KOPT-K1 (cell line): ENCODE measurements at regions not wholly inside any gene's neighbourhood (a gene's known extent, or its start where the extent isn't known, plus 50 kb on each side); places are given as distances from the start of the nearest gene placed in this dataset.
"Not testable (repeated sequence)": the region's sequence is repeated elsewhere in the genome, so short reads cannot be mapped to it uniquely, and the experiment has no call there.

ENCODE experiments used
- H3K27ac ChIP-seq: fragments of 200-600 bp; sonication (generic); 2 replicates; pipeline ENCODE4 v1.5.1; 2016; ENCODE audit warnings: antibody characterized with exemption, mild to moderate bottlenecking, low read depth, low read length; ENCODE audit not compliant: poor library complexity, severe bottlenecking
- H3K36me3 ChIP-seq: fragments of 200-600 bp; sonication (generic); 2 replicates; pipeline ENCODE4 v1.5.1; 2017; ENCODE audit warnings: antibody characterized with exemption, mild to moderate bottlenecking, low read length, moderate library complexity; ENCODE audit not compliant: insufficient read depth
- H3K9me3 ChIP-seq: fragments of 200-600 bp; sonication (generic); 2 replicates; pipeline ENCODE4 v1.5.1; 2017; ENCODE audit warnings: antibody characterized with exemption, low read length, mild to moderate bottlenecking; ENCODE audit not compliant: insufficient read depth, poor library complexity, severe bottlenecking

GRCh38 chr2:122703676-122704075 lies 948.2 kb downstream of the TSN start:
- H3K27ac ChIP-seq = no peak overlapping the region

GRCh38 chr2:122704109-122704563 lies 948.7 kb downstream of the TSN start:
- Histone ChIP-seq H3K9me3 (no peaks in the 10 kb centered on the region), H3K36me3 (no peaks in the 10 kb centered on the region), H3K27ac (no peak overlapping the region)

More at GRCh38 chr2:122703676-122704075, 948.2 kb downstream of the TSN start:
- Histone ChIP-seq H3K9me3 (no peaks in the 10 kb centered on the region), H3K36me3 (no peaks in the 10 kb centered on the region)

- H3K27ac ChIP-seq = no peak overlapping the region
- no peaks in the 10 kb centered on the region for H3K9me3 ChIP-seq
- H3K36me3 ChIP-seq = no peaks in the 10 kb centered on the region
Observed at GRCh38 chr2:122705746-122706145, 950.3 kb downstream of the TSN start.

GRCh38 chr2:122706757-122707223 lies 951.3 kb downstream of the TSN start:
- H3K27ac ChIP-seq = no peak overlapping the region
- no peaks in the 10 kb centered on the region for H3K36me3 ChIP-seq
- H3K9me3 ChIP-seq = no peaks in the 10 kb centered on the region

- Histone ChIP-seq H3K9me3 (no peaks in the 10 kb centered on the region), H3K27ac (no peak overlapping the region), H3K36me3 (no peaks in the 10 kb centered on the region)
Observed at GRCh38 chr2:122707224-122707824, 951.9 kb downstream of the TSN start.

- Histone ChIP-seq H3K9me3 (peaks cover 3% of the 10 kb centered on the region), H3K36me3 (no peaks in the 10 kb centered on the region), H3K27ac (no peak overlapping the region)
Observed at GRCh38 chr2:122710049-122710448, 954.6 kb downstream of the TSN start.

- no peak overlapping the region for H3K27ac ChIP-seq
- no peaks in the 10 kb centered on the region for H3K36me3 ChIP-seq
- peaks cover 3% of the 10 kb centered on the region for H3K9me3 ChIP-seq
Observed at GRCh38 chr2:122713800-122714199, 958.3 kb downstream of the TSN start.

GRCh38 chr2:122720822-122721221 lies 965.4 kb downstream of the TSN start:
- H3K9me3 ChIP-seq, H3K27ac ChIP-seq, H3K36me3 ChIP-seq: not testable (repeated sequence)

GRCh38 chr2:122734766-122735424 lies 979.4 kb downstream of the TSN start:
- H3K27ac ChIP-seq = no peak overlapping the region
- no peaks in the 10 kb centered on the region for H3K36me3 ChIP-seq
- no peaks in the 10 kb centered on the region for H3K9me3 ChIP-seq

GRCh38 chr2:122736279-122736678 lies 980.8 kb downstream of the TSN start:
- Histone ChIP-seq H3K9me3 (no peaks in the 10 kb centered on the region), H3K27ac (no peak overlapping the region), H3K36me3 (no peaks in the 10 kb centered on the region)

GRCh38 chr2:122737429-122738077 lies 982.1 kb downstream of the TSN start:
- no peaks in the 10 kb centered on the region for H3K36me3 ChIP-seq
- no peak overlapping the region for H3K27ac ChIP-seq
- H3K9me3 ChIP-seq = no peaks in the 10 kb centered on the region

- Histone ChIP-seq H3K27ac (no peak overlapping the region), H3K9me3 (no peaks in the 10 kb centered on the region), H3K36me3 (no peaks in the 10 kb centered on the region)
Observed at GRCh38 chr2:122739732-122740593, 984.5 kb downstream of the TSN start.

- H3K9me3 ChIP-seq = no peaks in the 10 kb centered on the region
- no peak overlapping the region for H3K27ac ChIP-seq
- H3K36me3 ChIP-seq = no peaks in the 10 kb centered on the region
Observed at GRCh38 chr2:122740594-122740948, 985.1 kb downstream of the TSN start.

- Histone ChIP-seq H3K27ac (no peak overlapping the region), H3K9me3 (no peaks in the 10 kb centered on the region), H3K36me3 (no peaks in the 10 kb centered on the region)
Observed at GRCh38 chr2:122741403-122741802, 986.0 kb downstream of the TSN start.
